ENCODE measurements at regions not wholly inside any gene's neighbourhood (a gene's known extent, or its start where the extent isn't known, plus 50 kb on each side); places are given as distances from the start of the nearest gene placed in this dataset.
"Not testable (repeated sequence)": the region's sequence is repeated elsewhere in the genome, so short reads cannot be mapped to it uniquely, and the experiment has no call there.

DNA sequence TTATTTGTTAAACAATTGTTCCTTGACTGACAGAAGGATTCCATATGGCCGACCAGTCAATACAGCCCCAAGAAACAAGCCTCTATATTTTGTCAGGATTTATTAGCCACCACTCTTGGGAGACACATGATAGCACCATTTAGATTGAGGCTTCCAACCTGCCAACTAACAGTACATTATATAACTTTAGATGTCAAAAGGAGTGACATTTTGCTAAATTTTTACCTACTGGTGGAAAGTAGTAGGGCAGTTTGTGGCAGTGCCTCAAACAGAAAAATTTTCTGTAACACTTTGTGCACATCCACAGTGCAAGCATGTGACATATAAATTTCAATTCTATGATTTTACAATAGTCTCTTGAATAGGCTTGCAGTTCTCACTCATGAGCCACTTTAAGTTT lies 464.0 kb downstream of the TRIB2 start:
- no peak for DNase-seq (ENCODE audit: low read depth in 2 of 2, low spot score in 1 of 2)

DNA sequence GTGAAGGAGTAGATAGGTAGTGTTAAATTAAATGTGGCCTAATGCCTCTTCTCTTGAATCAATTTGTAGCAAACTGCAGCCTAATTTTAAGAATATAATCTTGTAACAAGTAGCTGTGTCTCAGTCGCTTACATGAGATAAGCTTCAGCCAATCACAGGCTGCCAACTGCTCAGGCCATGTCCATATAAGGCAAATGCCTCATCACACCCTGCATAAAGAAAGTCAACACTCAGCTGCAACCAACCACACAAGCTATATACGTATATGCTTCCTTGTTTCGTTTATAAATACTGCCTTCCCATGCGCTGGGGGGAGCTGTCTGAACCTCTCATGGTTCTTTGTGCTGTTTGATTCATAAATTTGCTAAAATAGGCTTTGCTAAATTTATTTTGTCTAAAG lies 476.3 kb downstream of the TRIB2 start:
- DNase-seq (ENCODE audit: low read depth in 2 of 2, low spot score in 1 of 2), result no peak

DNA sequence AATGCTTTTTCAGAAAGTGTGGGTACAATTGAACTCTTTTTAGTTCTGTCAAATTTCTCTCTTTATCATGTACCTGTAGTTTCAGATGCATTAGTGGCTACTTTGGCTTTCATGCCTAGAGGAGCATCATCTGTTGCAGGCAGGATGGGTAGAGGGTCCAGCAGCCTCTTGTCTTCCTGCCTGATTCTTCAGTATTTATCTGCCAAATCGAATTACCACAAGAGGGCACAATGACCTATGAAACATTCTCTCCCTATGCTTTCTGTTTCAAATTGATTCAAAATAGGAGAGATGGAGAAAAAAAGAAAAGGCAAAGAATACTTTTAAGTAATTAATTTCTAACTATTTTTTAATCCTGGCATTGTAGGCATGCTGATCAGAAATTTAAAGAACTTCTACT lies 477.2 kb downstream of the TRIB2 start:
- no peak for DNase-seq (ENCODE audit: low read depth in 2 of 2, low spot score in 1 of 2)

DNA sequence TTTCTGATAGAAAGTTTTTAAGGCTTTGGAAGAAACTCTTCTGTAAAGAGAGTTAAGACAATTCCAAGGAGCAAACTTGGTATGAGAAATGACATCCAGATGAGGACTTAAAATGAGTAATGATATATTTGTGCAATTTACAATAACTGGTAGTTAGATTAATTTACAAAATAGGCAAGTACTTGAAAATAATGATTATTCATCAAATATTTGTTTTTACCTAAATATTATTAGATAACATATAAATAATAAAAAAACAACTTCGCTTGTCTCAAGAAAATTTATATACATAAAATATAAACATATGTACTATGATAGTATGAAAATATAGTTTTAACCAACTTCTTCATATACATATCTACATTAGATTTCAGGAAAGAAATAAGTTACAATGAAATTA lies 478.5 kb downstream of the TRIB2 start:
- no peak for DNase-seq (ENCODE audit: low read depth in 2 of 2, low spot score in 1 of 2)

DNA sequence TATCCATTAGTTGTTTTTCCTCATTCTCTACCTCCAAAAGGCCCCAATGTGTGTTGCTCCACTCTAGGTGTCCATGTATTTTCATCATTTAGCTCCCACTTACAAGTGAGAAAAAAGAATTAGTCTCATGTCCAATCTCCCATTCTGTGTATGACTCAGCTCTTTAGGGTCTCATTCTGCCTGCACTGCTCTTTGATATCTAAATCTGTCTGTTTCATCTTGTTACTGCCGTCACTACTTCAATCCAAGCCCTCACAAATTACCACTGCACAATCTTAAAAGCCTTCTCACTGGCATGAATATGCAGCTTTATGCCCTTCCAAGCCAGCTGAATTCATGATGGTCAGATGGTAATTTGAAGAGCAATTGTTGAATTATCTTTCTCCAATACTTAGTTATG lies 480.5 kb downstream of the TRIB2 start:
- no peak for DNase-seq (ENCODE audit: low read depth in 2 of 2, low spot score in 1 of 2)

DNA sequence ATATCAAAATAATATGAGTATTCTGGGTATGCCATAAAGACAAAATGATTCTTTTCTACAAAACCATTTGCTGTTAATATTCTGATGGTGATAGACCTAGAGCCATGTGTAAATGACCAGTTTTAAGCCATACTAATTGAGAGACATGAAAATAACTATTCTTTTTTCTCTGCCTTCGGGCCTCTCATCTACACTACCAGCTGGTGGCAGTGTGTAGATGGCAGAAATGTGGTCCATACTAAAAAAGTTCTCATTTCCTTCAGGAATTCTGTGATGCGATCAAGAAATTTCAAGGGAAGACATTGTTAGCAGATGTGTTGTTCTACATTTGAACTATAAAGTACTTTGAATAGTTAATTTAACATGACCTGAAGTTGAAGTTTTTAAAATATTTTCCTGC lies 485.2 kb downstream of the TRIB2 start:
- no peak for DNase-seq (ENCODE audit: low read depth in 2 of 2, low spot score in 1 of 2)

DNA sequence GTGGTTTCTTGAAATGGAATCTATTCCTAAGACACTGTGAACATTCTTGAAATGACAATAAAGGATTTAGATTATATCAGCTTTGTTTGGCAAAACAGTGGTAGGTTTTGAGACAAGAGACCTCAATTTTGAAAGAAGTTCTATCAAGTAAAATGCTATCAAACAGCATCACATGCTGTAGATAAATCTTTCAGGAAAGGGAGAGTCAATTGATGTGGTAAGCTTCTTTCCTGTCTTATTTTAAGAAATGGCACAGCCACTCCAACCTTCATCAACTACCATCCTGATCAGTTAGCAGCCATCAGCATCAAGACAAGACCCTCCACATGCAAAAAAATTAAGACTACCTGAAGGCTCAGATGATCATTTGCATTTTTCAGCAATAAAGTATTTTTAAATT lies 495.4 kb downstream of the TRIB2 start:
- DNase-seq (ENCODE audit: low read depth in 2 of 2, low spot score in 1 of 2), result no peak

DNA sequence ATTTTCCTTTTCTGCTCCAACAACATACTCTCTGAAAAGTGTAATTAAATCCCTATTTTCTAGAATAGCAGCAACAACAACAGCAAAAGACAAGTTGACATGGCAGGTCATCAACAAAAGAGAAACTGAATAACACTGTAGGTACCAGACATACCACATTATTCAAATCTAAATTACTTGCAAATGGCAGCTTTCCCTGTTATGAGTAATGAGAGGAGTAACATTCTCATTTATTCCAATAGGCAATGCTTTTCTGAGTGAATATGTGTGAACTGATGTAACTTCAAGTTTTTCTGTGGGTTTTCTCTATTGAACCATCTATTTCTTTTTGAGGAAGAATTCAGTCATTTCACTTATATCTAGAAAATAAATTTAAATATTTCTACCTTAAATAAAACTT lies 501.5 kb downstream of the TRIB2 start:
- DNase-seq (ENCODE audit: low read depth in 2 of 2, low spot score in 1 of 2), result no peak

DNA sequence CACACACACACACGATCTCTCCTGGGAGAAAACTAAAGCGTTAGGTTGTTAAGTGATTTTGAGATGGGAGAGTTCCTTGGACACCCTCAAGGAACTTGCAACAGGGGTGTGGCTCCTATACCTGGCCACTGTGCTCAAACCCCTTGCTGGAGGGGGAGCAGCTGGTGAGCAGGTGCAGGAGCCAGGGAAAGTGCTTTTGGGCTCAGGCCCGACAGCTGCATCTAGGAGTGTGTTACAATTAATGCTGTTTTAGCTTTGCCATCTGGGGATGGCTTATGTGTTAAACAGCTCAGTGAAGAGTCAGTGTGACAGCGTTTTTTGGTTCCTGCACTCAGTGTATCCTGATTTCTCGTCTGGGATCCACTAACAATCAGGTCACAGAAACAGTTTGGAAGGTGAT lies 510.8 kb downstream of the TRIB2 start:
- DNase-seq (ENCODE audit: low read depth in 2 of 2, low spot score in 1 of 2), result no peak

DNA sequence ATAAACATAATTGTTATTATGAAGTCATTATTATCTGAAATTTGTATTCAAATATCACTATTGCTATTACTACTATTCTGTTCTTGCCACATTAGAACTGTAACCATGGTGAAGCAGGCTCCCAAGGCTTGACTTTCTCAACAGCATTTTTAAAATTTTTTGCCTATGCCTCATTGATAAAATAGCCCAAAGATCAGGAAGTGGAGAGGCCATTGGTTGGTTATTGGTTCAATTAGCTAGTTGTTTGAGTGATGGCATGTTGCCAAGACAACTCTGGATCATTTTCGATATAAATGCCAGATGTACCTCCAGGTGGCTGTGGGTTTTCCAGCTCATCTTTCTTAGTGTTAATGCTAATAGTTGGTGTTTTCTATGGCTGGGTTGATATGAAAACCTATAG lies 513.5 kb downstream of the TRIB2 start:
- DNase-seq (ENCODE audit: low read depth in 2 of 2, low spot score in 1 of 2), result no peak

DNA sequence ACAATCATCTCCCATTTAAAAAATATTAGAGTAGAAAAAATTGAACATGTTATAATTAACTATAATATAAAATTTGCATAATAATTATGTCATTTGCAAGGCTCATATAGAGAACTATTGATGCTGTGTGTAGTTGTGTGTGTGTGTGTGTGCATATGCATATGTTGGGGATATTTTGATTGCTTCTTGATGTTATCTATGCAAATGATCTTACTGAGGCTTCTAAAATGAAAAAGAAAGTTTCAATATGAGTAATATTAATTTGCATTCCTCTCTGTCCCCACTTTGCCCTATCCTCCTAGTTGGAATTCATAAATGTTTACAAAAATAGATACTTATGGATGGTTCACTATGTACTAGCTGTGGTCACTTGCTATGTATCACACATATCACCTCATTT lies 523.3 kb downstream of the TRIB2 start:
- DNase-seq (ENCODE audit: low read depth in 2 of 2, low spot score in 1 of 2), result no peak

DNA sequence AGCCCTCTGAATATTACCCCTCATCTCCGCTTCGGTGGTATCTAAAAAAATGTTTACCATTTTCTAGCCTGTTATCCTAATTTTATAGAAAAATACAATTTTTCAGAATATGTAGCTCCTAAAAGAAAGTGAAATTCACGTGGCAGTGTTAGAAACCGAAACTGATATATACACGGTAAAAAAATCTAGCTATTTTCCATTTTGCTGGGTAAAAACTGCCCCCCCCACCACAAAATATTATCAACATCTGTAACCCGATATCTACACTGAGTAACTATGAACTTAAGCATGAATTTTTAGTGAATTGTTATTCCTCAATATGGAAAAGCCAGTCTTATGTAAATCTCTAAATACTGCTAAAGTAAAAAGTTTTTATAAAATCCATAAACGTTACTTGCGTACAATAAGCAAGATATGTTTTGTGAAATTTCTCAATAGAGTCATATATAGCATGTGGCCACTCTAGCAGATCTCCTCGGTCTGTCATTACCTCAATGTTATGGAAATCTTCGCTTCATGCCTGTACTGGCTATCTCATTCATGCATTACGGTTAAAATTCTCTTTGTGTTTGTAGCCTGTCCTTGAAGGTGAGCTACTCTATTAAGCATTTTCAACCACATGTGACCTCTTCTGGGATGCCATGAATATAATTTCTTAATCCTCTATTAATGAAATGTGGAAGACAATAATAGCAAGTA lies 524.2 kb downstream of the TRIB2 start:
- no peak for DNase-seq (ENCODE audit: low read depth in 2 of 2, low spot score in 1 of 2)

DNA sequence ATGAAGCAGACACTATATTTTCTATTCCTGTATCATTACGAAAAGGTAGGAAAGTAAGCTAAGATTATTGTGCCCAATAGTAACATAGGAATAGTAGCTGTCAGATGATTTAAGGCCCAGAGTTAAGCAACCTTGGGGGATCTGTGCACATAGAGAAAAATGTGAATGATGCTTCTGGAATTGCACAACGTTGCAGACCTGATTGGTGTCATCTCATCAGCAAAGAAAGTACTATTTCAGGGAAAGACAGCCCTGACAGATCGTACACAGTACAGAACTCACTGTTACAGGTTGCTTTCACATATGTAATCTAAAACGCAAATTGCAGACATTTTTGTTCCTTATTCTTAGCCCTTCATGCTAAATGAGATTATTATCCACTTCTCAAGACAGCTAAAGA lies 535.9 kb downstream of the TRIB2 start:
- no peak for DNase-seq (ENCODE audit: low read depth in 2 of 2, low spot score in 1 of 2)

DNA sequence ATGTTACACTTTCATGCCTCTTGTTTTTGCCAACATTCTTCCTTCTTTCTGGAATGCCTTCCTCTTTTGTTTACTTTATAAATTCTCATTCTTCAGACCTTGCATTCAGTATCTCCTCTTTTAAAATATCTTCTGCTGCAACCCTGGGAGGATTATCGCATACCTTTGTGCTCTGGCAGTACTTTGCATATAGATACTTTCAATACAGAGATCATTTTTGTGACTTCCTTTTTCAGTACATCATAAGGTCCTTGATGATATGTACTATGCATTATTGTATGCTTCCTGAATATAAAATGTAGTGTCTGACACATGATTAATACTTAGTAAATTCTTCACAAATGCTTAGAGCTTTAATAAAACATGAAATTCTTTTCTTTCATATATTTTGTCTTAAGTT lies 538.7 kb downstream of the TRIB2 start:
- no peak for DNase-seq (ENCODE audit: low read depth in 2 of 2, low spot score in 1 of 2)

DNA sequence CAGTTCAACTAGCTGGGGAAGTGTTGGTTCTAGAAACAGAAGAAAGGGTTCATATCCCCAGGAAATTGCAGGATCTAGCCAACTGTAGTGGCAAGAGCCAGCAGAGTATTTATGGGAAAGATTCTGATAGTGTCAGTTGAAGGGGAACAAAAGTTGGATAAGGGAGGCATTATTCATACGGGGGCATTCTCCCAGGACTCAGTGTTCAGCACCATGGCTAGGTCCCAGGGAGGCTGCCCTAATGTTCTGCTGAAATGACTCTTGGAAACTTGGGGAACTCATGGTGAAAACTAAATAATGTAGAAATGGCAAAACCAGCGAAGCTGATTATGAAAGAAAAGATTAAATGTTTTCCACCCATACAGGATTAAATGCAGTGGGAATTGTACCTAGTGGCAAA lies 543.7 kb downstream of the TRIB2 start:
- no peak for DNase-seq (ENCODE audit: low read depth in 2 of 2, low spot score in 1 of 2)

DNA sequence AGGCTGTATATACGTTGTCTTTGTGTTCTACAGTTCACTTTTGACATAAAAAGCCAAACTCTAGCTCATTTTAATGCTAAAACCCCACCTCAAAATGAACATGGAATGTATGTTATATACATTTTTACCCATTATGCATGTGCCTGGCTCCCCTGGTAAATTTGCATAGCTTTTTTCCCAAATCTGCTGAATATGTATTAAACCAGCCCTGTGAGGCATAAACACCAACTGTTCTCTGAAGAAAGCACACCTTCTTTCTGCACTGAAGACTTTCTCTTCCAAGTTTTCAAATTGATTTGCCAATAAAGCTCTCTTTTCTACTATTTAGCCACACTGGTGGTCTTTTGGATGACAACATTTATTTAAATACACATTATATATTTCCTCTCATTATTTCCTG lies 549.4 kb downstream of the TRIB2 start:
- DNase-seq (ENCODE audit: low read depth in 2 of 2, low spot score in 1 of 2), result no peak

DNA sequence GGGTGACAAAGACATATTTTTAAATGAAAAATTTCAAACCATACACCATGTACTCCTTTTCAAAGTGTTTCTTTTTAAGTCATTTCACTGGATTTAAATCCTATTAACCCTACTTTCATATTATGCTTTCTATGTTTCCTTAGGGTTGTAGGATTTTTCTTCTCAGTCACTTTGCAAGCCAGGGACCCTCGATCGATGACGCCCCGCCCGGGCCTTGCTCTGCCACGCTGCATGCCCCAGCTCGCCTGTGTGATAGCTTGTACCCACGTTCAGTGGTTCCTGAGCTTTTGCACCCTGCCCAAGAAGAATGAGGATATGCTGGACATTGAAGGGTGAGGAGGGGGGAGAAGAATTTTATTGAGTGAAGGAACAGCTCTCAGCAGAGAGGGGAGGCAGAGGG lies 568.0 kb downstream of the TRIB2 start:
- DNase-seq (ENCODE audit: low read depth in 2 of 2, low spot score in 1 of 2), result no peak

DNA sequence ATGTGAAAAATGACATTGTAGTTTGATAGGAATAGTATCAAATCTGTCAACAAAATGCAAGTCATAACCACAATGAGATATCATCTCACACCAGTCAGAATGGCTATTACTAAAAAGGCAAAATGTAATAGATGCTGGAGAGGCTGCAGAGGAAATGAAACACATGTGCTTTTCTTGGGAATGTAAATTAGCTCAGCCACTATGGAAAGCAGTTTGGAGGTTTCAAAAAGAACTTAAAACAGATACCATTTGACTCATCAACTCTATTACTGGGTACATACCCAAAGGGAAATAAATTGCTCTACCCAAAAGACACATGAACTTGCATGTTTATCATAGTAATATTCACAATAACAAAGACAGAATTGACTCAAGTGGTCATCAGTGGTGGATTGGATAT lies 572.6 kb downstream of the TRIB2 start:
- no peak for DNase-seq (ENCODE audit: low read depth in 2 of 2, low spot score in 1 of 2)

DNA sequence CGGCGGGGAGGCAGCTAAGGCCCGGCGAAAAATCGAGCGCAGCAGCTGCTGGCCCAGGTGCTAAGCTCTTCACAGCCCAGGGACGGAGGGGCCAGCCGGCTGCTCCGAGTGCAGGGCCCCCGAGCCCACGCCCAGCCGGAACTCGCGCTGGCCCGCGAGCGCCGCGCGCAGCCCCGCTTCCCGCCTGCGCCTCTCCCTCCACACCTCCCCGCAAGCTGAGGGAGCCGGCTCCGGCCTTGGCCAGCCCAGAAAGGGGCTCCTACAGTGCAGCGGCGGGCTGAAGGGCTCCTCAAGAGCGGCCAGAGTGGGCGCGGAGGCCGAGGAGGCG lies 591.7 kb downstream of the TRIB2 start:
- not testable (repeated sequence) for DNase-seq (ENCODE audit: low read depth in 2 of 2, low spot score in 1 of 2)

DNA sequence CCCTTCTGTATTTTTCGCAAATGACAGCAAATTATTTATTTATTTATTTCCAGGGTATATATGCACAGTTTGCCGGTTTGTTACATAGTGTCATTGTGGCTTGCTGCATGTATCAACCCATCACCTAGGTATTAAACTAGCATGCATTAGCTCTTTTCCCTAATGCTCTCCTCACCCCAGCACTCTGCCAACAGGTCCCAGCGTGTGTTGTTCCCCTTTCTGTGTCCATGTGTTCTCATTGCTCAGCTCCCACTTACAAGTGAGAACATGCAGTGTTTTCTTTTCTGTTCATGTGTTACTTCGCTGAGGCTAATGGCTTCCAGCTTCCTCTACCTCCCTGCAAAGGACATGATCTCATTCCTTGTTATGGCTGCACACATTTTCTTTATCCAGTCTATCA lies 592.3 kb downstream of the TRIB2 start:
- DNase-seq (ENCODE audit: low read depth in 2 of 2, low spot score in 1 of 2), result no peak

DNA sequence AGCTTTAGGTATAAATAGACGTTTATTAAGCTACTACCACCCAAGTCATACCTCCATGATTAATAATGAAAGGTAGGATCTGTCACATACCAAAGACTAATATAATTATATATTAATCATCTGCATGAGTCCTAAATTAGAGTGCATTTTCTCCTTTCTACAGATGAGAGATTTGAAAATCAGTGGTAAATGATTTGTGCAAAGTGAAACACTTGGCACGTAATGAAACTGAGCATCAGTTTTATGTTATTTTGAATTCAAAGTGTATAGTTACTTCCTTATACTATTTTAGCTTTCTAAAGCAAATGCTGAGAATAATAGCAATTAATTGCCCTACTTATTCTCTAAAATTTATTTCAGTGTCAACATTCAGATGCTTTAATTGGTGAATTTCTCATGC lies 615.3 kb downstream of the TRIB2 start:
- no peak for DNase-seq (ENCODE audit: low read depth in 2 of 2, low spot score in 1 of 2)

DNA sequence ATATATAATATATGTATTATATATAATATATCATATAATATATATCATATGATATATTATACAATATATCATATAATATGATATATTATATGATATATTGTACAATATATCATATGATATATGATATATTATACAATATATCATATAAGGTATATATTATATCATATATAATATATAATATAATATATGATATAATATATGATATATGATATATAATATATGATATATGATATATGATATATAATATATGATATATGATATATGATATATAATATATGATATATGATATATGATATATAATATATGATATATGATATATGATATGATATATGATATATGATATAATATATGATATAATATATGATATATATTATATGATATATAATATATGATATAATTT lies 617.3 kb downstream of the TRIB2 start:
- DNase-seq (ENCODE audit: low read depth in 2 of 2, low spot score in 1 of 2), result not testable (repeated sequence)

DNA sequence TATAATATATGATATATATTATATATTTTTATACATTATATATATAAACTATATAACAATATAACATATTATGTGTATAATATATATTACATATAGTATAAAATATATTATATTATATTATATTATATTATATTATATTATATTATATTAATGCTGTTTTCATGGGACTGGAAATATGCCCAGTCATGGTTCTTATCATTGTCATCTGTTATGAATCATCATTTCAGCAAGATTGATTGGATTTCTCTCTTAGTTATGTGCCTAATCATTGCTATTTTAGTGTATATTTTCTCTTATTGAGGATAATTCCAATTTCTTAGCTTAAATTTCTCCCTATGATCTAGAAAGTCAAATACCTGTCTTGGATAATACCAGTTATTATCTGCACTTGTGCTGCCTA lies 617.8 kb downstream of the TRIB2 start:
- DNase-seq (ENCODE audit: low read depth in 2 of 2, low spot score in 1 of 2), result no peak

All from stimulated activated CD8-positive, alpha-beta memory T cell treated with anti-CD3 and anti-CD28 coated beads, Interleukin-4, amount 100 ng/mL, for 1 hour (primary cell).